GM12875 (cell line): ENCODE measurements at regions not wholly inside any gene's neighbourhood (a gene's known extent, or its start where the extent isn't known, plus 50 kb on each side); places are given as distances from the start of the nearest gene placed in this dataset.

Experiments
- H3K4me3 ChIP-seq: one replicate; pipeline ENCODE4 v1.5.1; 2011; ENCODE audit warnings: low read depth, low read length, control low read depth
- TF ChIP-seq, protein P1 (sequence below): IDR thresholded peaks from 2 replicates; pipeline ENCODE4 v1.5.1; 2011; ENCODE audit warnings: low read depth, mild to moderate bottlenecking, control low read depth, inconsistent platforms, low read length, moderate library complexity, borderline replicate concordance; ENCODE audit not compliant: insufficient read depth

DNA sequence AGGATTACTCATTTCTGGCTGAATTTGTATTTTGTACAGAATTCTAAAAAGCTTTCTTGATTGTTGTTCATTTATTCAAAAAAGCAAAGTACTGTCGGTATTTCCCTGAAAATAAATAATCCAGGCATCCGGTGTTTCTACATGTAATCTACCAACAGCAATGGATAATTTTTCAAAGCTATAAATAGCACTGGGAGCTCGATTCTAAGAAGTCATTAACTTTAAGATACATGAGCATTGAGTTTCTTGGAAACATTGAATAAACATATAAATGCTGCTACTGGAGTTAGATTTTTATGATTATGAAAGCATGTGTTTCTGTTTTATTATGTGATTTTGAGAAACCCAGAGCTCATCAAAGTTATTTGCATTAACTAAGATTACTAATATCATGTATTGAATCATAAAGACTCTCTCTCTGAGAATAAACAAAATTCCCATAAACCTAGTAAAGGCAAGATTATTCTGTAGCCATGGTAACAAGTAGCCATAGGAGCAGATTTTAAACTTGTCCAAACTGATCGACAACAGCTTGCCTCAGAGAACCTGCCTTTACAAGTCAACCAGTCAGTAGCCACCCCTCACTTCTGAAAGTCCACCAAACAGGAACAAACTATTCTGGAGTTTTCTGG, 197.0 kb downstream of the DRD1 start:
- TF ChIP-seq, protein P1, sequence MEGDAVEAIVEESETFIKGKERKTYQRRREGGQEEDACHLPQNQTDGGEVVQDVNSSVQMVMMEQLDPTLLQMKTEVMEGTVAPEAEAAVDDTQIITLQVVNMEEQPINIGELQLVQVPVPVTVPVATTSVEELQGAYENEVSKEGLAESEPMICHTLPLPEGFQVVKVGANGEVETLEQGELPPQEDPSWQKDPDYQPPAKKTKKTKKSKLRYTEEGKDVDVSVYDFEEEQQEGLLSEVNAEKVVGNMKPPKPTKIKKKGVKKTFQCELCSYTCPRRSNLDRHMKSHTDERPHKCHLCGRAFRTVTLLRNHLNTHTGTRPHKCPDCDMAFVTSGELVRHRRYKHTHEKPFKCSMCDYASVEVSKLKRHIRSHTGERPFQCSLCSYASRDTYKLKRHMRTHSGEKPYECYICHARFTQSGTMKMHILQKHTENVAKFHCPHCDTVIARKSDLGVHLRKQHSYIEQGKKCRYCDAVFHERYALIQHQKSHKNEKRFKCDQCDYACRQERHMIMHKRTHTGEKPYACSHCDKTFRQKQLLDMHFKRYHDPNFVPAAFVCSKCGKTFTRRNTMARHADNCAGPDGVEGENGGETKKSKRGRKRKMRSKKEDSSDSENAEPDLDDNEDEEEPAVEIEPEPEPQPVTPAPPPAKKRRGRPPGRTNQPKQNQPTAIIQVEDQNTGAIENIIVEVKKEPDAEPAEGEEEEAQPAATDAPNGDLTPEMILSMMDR: no peak
- H3K4me3 ChIP-seq: no peak overlapping the region

DNA sequence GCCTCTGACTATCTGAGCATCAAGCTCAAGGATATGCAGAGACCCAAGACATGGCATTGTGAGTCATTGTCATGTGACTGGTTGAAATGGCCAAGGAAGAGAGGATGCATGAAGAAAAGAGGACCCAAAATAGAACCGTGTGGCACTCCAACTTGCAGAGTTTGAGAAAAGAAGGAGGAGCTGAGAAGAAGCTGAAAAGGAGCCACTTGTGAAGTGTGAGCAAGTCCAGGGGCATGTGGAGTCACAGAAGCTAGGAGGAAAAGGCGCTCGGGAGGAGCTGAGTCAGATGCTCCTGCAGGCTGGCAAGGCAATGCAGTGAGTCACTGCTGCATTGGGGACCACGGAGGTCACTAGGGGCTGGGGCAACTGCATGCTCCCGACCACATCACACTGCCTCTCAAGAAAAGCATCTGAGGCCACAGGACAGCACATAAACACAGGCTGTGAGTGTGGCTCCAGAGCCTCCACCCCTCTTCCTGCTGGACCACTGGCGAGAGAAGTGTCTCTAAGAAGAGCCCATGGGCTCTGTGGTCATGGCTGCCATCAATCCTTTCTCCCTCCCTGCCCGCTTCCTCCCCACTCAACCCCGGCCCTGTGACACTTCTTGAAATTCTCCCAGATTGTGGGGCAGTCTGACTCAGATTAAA, 197.6 kb downstream of the DRD1 start:
- TF ChIP-seq, protein P1: no peak
- H3K4me3 ChIP-seq: no peak overlapping the region

DNA sequence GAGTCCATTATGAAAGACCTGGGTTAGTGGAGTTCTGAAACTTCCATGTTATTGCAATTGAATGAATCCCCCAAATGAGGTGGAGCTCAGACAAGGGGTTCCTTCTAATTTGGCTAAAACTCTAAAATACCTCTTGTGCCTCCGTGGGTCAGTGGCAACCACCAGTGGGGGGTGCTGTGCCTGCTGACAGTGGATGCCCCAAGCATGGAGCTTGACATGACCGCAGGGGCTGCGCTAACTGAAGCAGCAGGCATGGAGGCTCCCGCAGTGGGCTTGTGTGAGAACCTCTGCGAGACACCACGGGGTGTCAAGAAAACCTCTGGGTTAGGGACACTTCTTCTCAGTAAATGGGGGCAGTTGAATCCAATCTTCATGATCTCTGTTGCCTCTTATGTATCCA, 200.5 kb downstream of the DRD1 start:
- TF ChIP-seq, protein P1: no peak
- no peak overlapping the region for H3K4me3 ChIP-seq

DNA sequence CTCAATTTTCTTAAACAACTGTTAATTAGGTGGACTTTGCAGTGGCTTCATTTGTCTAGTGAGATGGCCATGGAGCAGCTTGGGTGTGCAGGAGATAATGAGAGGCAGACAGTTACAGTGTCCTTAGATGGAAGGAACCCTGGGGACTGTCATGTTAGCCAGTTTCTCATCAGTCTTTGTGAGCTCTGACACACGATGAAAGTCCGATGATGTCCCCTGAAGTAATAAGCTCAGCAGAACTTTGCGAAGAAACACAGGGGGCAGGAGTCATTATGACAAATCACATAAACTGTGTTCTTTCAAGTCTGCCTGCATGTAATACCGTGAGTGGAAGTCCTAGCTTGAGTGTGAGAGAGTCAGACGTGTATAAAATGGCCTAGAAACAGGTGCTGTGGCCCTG, 201.8 kb downstream of the DRD1 start:
- TF ChIP-seq, protein P1: no peak
- no peak overlapping the region for H3K4me3 ChIP-seq

DNA sequence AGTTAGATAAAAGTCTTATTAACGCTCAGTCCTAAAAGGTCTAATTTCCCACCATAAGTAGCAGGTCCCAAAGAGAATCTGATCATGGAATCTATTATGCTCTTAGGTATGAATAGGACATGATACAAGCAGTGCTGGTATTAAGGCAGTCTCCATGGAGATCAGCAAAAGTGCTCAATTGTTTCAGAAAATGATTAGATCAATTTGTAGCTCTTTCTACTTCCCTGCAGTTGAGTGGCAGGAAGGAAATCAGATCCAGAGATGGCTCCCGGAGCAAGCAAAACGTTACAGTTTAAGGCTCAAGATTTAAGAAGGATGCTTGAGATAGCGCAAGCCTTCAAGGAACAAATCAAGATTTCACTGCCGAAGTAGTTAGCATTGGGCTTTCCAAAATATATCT, 205.7 kb downstream of the DRD1 start:
- TF ChIP-seq, protein P1: no peak
- no peak overlapping the region for H3K4me3 ChIP-seq

DNA sequence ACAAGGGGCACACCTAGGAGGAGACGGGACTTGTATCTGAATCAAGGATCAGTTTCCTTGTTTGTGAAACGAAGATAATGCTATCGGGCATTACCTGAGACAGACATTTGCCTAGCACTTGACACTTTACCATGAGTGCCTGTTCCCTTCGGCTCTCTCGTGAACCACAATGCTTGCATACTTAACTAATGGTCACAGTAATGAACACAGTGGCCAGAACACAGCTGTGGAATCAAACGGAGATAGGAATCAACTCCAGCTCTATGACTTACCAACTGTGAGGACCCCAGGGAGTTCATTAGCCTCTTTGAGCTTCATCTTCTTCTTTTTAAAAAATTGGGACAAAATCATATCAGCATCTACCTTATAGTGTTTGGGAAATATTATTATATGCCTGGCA, 207.8 kb downstream of the DRD1 start:
- TF ChIP-seq, protein P1: no peak
- no peak overlapping the region for H3K4me3 ChIP-seq
